ENCODE measurements at regions not wholly inside any gene's neighbourhood (a gene's known extent, or its start where the extent isn't known, plus 50 kb on each side); places are given as distances from the start of the nearest gene placed in this dataset.

DNA sequence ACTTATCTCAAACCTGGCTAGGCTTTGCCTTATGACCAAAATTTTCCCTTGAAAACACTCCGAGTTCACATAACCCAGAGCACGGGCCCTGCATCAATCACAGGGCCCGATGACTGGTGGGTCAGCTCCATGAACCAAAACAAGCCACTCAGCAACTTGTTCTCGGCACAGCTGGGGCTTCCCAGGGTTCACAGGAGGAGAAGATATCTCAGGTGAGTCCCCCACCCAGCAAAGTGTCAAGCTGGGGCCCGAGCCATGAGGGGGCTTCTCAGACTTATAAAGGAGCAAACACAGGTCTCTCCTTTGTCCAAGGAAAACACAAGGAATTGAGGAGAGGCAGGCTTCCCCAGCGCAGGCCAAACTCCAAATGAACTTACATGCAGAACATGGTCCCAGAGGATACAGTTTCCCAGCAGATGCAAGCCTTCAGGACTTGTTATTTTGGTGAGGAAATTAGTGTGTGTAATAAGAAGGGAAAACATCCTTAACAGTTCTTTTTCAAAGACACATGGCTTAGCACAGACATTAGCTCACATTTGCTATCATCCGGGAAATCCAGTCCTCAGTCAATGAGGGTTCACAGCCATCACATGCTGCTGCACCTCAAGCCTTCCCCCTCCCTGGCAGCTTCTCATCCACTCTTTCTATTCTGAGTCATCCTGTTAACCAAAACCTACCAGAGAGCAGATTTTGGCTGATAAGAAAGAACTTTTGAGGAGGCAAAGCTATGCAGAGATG lies 98.1 kb upstream of the NFIA start:
- DNase-seq, result no peak

DNA sequence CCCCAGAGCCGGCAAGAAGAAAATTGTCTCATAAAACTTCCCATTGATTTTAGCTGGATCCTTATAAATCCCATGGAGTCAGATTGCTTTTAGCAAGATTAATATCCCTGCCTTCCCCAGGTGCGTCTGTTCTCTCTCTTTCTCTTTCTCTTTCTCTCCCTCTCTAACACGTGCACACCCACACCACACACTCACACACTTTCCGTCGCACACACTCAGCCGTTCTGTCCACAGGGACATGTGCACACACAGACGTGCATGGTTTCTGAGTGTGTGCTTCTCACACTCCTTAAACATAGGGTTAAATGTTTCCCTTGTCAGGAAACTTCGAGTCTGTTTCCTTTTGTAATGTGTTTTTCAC lies 98.7 kb upstream of the NFIA start:
- DNase-seq, result no peak

DNA sequence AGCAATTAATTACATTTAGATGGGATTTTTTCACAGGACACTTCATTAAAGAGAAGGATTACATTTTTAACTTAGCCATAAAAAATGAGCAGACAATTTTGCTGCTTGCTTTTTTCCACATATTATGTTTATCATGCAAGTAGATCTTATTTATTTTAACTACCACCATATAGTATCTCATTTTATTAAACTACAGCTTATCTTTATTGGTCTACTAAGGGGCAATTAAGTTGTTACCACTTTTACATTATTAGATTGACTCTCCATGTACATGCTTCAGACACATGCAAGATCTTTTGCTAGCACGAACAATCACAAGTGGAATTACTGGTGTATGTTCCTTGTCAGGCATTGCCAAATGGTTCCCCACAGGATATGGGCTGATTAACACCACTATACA lies 99.8 kb upstream of the NFIA start:
- no peak for DNase-seq

DNA sequence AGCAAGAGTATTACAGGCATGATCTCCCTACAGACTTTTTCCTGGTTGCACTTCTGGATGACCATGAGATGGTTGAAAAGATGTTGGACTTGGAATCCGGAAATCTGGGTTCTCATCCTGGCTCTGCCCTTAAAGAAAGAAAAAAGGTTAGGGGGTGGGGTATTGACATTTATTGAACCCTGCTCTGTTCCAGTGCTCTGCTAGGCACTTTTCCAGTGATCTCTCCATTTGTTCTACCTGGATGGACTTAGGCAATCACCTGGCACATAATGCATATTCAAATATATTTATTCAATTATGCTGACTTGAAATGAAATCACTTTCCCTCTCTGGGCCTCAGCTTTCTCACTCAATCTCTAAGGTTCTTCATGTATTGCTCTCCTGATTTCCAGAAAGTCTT lies 101.0 kb upstream of the NFIA start:
- no peak for DNase-seq

DNA sequence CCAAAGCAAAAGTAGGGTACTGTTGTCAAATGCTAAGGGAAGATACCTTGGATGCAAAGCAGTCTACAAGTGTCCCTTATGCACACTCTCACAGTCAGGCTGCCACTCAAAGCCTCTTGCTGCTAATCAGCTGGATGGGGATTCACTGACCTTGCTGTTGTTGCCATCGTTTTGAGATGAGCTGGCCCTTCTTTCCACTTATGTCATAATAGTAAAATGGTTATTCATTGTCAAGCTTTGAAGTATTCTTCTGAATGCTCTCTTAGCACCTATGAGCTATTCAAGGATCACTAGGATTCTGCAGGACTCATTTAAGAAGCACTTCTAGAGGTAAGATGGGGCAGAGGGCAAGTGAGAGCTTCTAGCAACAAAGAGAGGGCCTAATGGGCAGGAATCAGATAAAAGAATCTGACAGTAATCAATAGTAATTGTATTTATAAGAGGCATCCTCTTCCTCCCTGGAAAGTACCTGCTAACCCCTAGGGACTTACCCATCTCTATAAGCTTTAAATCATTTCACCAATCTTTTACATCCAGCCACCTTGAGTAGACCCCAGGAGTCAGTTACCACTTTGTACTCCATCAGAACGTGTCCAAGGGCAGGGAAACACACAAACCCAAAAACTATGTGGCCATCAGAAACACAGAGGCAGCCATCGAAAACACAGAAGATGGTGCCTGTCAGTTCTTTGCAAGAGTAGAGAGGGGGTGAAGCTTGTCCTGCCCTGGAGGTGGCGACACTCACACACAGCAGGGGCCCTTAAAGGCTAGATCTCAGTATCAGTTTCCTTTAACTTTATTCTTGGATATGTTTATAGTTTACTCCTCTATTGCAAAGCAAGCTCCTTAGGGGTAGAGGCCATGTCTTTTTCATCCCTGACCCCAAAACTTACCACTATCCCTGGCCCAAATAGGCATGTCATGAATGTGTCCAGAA lies 103.7 kb upstream of the NFIA start:
- peak; percentile 83 for DNase-seq

DNA sequence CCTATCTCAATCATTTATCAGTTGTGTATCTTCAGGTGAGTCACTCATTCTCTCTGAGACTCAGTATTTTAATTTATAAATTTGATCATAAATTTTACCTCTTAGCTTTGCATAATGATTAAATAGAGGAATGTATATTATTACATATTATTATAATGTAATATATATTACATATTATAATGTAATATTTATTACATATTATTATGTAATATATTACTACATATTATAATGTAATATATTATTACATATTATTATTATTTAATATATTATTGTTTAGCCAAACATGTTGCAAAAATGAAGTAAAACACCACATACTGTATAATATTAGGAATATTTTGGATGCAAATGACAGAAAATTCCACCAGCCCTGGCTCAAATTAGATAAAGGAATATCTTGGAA lies 104.7 kb upstream of the NFIA start:
- no peak for DNase-seq

- no peak for DNase-seq
These were observed 107.6 kb upstream of the NFIA start for GRCh38 chr1:60974524-60975372.

DNA sequence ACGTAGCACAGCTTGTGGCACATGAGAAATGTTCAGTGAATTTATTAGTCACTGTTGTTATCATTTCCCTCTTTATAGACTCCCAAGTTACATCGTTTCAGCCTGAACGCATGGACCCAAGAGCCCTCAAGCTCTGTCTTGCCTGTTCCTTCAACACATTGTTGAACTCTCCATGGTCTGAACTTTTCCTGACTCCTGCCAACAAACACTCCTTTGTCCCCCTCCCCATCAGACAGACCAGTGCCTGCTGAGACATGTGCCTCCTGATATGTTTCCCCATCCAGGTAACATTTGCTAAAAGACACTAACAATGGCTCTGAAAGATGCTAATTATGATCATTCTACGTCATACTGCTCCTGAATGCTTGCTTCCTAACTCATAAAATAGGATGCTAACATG lies 108.7 kb upstream of the NFIA start:
- DNase-seq, result peak; percentile 26

DNA sequence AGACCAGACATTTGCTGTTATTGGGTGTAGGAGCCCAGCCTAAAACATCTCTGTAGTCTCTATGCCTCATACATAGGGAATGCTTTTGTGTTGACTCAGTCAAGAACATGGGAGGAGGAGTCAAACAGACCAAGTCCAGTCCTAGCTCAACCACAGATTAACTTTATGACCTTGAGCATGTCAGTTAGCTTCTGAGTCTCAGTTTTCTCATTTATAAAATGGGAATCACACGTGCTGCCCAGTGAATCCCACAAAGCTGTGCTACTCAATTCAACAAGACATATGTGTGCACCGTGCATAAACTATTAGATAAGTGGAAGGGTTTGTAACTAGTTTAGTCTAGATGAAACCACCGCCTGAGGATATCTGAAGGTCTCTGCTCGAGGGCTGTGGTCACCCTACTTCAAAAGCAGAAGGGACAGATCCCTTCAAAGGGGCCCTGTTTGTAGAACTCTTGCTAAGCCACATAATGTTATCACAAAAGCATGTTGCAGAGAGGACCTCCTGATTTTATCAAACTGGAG lies 109.5 kb upstream of the NFIA start:
- peak; percentile 83 for DNase-seq

GRCh38 chr1:60971330-60971729 lies 111.0 kb upstream of the NFIA start:
- no peak for DNase-seq

DNA sequence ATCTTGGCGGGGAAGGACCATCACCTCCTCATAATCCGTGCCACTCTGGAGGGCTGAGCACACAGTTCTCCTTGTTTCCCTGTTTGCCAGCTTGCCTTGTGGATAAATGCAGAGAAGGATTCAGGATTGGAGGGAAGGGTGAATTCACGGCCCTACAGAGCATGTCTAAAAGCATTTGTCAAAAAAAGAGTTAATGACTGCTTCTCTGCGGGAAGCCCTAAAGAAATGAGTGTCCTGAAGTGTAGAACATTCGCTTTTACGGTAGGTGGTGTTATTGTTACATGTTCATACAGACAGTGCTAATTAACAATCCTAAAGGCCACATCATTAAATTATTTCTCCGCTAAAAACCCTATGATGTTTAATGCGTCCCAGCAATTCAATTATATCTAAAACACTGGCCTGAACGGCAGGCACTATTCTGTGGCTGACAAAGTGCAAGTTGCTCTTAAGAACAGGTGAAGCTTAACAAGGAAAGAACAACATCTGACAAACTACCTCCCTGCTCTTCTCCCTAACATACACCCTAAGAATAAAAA lies 112.3 kb upstream of the NFIA start:
- peak; percentile 72 for DNase-seq

GRCh38 chr1:60965280-60965854 lies 117.0 kb upstream of the NFIA start:
- DNase-seq, result no peak

DNA sequence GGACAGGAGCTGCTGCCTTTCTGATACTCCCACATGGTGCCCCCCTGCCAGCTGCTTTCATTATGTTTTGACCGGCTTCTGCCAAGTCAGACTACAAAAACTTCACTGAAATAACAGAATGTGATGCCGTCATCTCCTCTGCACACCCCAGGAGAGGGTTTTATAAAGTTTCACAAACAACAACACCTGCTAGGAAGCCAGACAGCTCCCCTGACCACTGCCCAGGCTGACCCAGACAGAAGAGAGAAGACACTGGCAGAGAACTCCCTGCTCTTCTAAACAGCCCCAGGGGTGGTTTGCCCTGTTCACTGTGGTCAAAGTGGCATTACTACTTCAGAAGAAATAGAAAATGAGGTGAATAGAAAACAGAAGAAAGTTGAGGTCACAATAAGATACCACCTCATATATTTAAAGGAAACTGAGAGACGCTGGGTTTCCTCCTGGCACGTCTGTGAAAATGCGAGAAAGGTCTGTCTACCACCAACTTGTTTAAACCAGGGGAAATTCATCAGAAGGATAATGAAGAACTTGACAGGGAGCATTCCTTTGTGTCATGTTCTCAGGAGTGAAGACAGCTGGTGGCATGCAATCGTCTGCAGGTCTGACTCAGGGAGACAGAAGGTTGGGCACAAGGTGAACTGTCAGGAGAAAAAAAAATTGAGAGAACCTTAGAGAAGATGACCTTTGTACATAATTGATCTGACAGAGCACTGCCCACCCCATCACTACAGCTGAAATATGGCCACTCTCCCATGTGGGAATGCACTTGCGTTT lies 119.0 kb upstream of the NFIA start:
- DNase-seq, result no peak

GRCh38 chr1:60960891-60961461 lies 121.4 kb upstream of the NFIA start:
- DNase-seq, result peak; percentile 87

GRCh38 chr1:60959701-60960100 lies 122.7 kb upstream of the NFIA start:
- no peak for DNase-seq

DNA sequence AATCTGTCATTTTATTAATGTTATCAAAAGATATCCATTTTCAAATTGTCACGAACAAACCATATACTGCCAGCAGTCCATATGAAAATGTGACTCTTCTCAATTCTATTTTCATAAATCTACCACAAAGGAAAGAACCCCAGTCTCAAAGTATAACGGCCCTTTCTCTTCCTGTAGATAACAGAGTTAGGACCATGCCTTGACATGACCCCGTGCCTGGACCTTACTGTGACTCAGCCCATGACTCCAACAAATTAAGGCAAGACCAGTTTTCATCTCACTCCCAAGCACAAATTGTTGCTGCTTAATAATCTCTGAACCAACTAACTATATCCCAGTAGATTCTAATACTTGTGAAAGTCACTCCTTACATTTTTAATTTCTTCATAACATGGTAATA lies 124.4 kb upstream of the NFIA start:
- peak; percentile 61 for DNase-seq

DNA sequence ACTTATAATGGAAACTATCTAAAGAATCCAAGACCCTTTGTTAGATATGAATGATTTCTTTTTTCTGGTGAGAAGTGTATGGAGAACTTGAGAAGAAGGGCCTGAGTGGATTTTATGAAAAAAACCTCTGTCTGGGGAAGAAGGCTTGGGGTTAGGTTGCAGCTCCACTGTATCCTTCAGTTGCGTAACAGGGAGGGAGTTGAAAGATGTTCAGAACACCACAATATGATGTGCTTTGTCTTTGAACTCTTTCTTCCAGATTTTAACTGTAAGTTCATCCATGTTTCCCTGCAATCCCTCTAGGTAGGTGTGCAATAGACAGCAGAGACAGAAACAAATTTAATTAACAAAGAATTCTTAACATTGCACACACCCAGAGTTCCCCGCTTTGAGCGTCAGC lies 125.8 kb upstream of the NFIA start:
- DNase-seq, result no peak

DNA sequence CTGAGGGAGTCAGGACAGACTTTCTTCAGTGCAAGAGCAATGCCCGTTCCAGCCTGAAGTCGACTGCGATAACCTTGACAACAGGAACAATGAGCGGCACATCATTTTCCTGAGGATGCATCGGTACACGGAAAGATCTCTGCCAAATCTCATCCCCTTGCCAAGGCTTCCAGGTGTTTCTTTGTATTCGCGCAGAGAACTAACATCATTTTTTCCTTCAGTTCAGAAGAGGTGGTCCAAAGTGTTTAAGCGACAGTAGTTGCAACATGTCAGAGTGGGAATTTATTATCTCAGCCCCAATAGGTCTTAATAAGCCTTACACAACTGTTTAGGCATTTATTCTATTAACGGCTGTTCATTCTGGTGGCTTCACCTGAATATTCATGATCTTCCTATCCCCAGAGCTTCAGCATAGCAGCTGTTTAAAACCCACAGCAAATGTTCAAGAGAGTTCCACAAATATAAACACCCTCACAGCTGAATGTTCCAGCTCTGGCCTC lies 129.7 kb upstream of the NFIA start:
- DNase-seq, result no peak

DNA sequence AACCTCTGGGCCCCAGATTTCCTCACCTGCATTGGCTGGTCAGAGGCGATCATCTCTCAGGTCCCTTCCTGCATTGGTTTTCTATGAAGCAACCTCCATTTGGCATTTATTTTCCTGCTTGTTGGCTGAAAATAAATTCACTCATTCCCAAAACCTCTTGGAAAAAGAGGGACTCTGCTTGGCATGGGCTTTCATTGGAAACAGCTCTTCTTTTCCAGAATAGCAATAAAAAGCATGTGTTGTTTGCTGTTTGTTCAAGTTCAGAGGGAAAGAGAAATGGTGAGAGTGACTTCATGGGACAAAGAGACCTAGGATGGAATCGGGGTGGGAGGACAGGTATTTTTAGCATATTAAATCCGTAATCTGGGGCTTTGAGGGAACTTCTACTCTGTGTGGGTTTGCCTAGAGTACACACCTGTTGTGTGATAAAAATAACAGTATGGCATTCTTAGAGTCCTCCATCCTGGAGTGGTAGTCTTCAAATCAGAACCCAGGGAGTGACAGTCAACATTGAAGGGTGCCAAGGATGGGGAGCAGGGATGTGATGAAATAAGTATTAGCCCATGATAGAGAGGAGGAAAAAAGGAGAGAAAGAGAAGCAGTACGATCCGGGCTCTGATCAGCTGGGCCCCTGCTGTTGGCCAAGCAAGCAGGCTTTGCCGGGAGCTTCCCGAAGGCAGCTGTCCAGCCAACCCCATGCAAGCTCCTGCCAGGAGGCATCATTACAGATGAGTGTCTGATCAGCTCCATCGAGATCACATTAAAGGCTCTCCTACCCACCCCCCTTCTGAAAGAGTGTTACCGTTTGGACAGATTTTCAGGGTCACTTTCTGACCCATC lies 131.9 kb upstream of the NFIA start:
- no peak for DNase-seq

DNA sequence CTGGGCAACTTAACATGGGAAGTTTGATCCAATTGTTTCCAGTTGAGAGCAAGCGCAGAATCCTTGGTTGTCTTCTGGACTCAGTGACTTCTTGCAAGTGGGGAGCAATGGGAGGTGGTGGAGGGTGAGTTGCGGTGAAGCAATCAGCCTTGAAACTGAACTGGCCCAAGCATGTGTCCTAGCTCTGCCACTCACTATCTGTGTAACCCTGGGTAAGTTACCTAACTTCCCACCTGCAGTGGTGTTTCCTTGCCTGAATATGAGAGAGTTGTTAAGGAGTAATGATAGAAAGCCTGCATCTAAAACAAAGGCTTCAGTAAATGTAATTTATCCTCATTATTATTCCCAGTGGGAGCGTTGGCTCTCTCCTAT lies 132.5 kb upstream of the NFIA start:
- DNase-seq, result no peak
